ENCODE measurements at regions not wholly inside any gene's neighbourhood (a gene's known extent, or its start where the extent isn't known, plus 50 kb on each side); places are given as distances from the start of the nearest gene placed in this dataset.

- no peak overlapping the region for H3K27ac Mint-ChIP-seq
- H3K4me3 Mint-ChIP-seq = no peak overlapping the region
- intact Hi-C loops (cut with micrococcal nuclease) = no loop called here
- DNase-seq = no peak
- no peaks in the 10 kb centered on the region for H3K27me3 Mint-ChIP-seq
- no peaks in the 10 kb centered on the region for H3K4me1 Mint-ChIP-seq
- H3K9me3 Mint-ChIP-seq = no peaks in the 10 kb centered on the region
- H3K36me3 Mint-ChIP-seq (ENCODE audit: low read depth) = no peaks in the 10 kb centered on the region
These were observed 370.7 kb downstream of the GRIA2 start for GRCh38 chr4:157591245-157591644.

GRCh38 chr4:157590679-157591078, 370.2 kb downstream of the GRIA2 start:
- intact Hi-C loops (cut with micrococcal nuclease) = no loop called here
- no peak for DNase-seq
- Mint-ChIP-seq H3K27me3 (no peaks in the 10 kb centered on the region), H3K4me3 (no peak overlapping the region), H3K9me3 (no peaks in the 10 kb centered on the region), H3K36me3 (ENCODE audit: low read depth) (no peaks in the 10 kb centered on the region), H3K4me1 (no peaks in the 10 kb centered on the region), H3K27ac (no peak overlapping the region)

GRCh38 chr4:157587681-157588423, 367.3 kb downstream of the GRIA2 start:
- H3K27ac Mint-ChIP-seq = no peak overlapping the region
- DNase-seq = no peak
- no peaks in the 10 kb centered on the region for H3K27me3 Mint-ChIP-seq
- H3K4me1 Mint-ChIP-seq = no peaks in the 10 kb centered on the region
- intact Hi-C loops (cut with micrococcal nuclease) = no loop called here
- H3K9me3 Mint-ChIP-seq = no peaks in the 10 kb centered on the region
- no peak overlapping the region for H3K4me3 Mint-ChIP-seq
- no peaks in the 10 kb centered on the region for H3K36me3 Mint-ChIP-seq (ENCODE audit: low read depth)

GRCh38 chr4:157582141-157582540, 361.6 kb downstream of the GRIA2 start:
- H3K4me1 Mint-ChIP-seq = no peaks in the 10 kb centered on the region
- no peaks in the 10 kb centered on the region for H3K27me3 Mint-ChIP-seq
- no peaks in the 10 kb centered on the region for H3K36me3 Mint-ChIP-seq (ENCODE audit: low read depth)
- no peak for DNase-seq
- intact Hi-C loops (cut with micrococcal nuclease) = no loop called here
- no peaks in the 10 kb centered on the region for H3K9me3 Mint-ChIP-seq
- no peak overlapping the region for H3K4me3 Mint-ChIP-seq
- no peak overlapping the region for H3K27ac Mint-ChIP-seq

- Mint-ChIP-seq H3K27ac (no peak overlapping the region), H3K9me3 (no peaks in the 10 kb centered on the region)
These were observed 356.2 kb downstream of the GRIA2 start for GRCh38 chr4:157576671-157577217.

GRCh38 chr4:157575339-157575738, 354.8 kb downstream of the GRIA2 start:
- no peak for DNase-seq
- no peaks in the 10 kb centered on the region for H3K27me3 Mint-ChIP-seq
- no peak overlapping the region for H3K4me3 Mint-ChIP-seq
- no peaks in the 10 kb centered on the region for H3K36me3 Mint-ChIP-seq (ENCODE audit: low read depth)
- no peak overlapping the region for H3K27ac Mint-ChIP-seq
- intact Hi-C loops (cut with micrococcal nuclease) = no loop called here
- no peaks in the 10 kb centered on the region for H3K9me3 Mint-ChIP-seq
- H3K4me1 Mint-ChIP-seq = no peaks in the 10 kb centered on the region

More at GRCh38 chr4:157576671-157577217, 356.2 kb downstream of the GRIA2 start:
- no peaks in the 10 kb centered on the region for H3K27me3 Mint-ChIP-seq
- H3K4me1 Mint-ChIP-seq = no peaks in the 10 kb centered on the region
- no peak for DNase-seq
- no peak overlapping the region for H3K4me3 Mint-ChIP-seq
- intact Hi-C loops (cut with micrococcal nuclease) = no loop called here
- H3K36me3 Mint-ChIP-seq (ENCODE audit: low read depth) = no peaks in the 10 kb centered on the region

- H3K4me1 Mint-ChIP-seq = no peaks in the 10 kb centered on the region
- H3K27me3 Mint-ChIP-seq = no peaks in the 10 kb centered on the region
- H3K27ac Mint-ChIP-seq = no peak overlapping the region
- no peak for DNase-seq
- no peak overlapping the region for H3K4me3 Mint-ChIP-seq
- H3K9me3 Mint-ChIP-seq = no peaks in the 10 kb centered on the region
- H3K36me3 Mint-ChIP-seq (ENCODE audit: low read depth) = no peaks in the 10 kb centered on the region
- intact Hi-C loops (cut with micrococcal nuclease) = no loop called here
These were observed 354.1 kb downstream of the GRIA2 start for GRCh38 chr4:157574606-157575005.

- H3K27ac Mint-ChIP-seq = no peak overlapping the region
- no peaks in the 10 kb centered on the region for H3K4me1 Mint-ChIP-seq
- no peaks in the 10 kb centered on the region for H3K36me3 Mint-ChIP-seq (ENCODE audit: low read depth)
- H3K4me3 Mint-ChIP-seq = no peak overlapping the region
- no peaks in the 10 kb centered on the region for H3K27me3 Mint-ChIP-seq
- DNase-seq = no peak
- intact Hi-C loops (cut with micrococcal nuclease) = no loop called here
- no peaks in the 10 kb centered on the region for H3K9me3 Mint-ChIP-seq
These were observed 352.4 kb downstream of the GRIA2 start for GRCh38 chr4:157572951-157573350.

- no peak for DNase-seq
- intact Hi-C loops (cut with micrococcal nuclease) = no loop called here
- Mint-ChIP-seq H3K36me3 (ENCODE audit: low read depth) (no peaks in the 10 kb centered on the region), H3K27me3 (no peaks in the 10 kb centered on the region), H3K4me1 (no peaks in the 10 kb centered on the region), H3K27ac (no peak overlapping the region), H3K4me3 (no peak overlapping the region), H3K9me3 (no peaks in the 10 kb centered on the region)
These were observed 351.8 kb downstream of the GRIA2 start for GRCh38 chr4:157572284-157572683.

- intact Hi-C loops (cut with micrococcal nuclease) = no loop called here
- no peak overlapping the region for H3K4me3 Mint-ChIP-seq
These were observed 344.2 kb downstream of the GRIA2 start for GRCh38 chr4:157564771-157565170.

GRCh38 chr4:157564218-157564617, 343.7 kb downstream of the GRIA2 start:
- no peak overlapping the region for H3K27ac Mint-ChIP-seq
- no peaks in the 10 kb centered on the region for H3K27me3 Mint-ChIP-seq
- no peaks in the 10 kb centered on the region for H3K36me3 Mint-ChIP-seq (ENCODE audit: low read depth)
- DNase-seq = no peak
- intact Hi-C loops (cut with micrococcal nuclease) = no loop called here
- H3K9me3 Mint-ChIP-seq = no peaks in the 10 kb centered on the region
- H3K4me3 Mint-ChIP-seq = no peak overlapping the region
- H3K4me1 Mint-ChIP-seq = no peaks in the 10 kb centered on the region

More at GRCh38 chr4:157564771-157565170, 344.2 kb downstream of the GRIA2 start:
- Mint-ChIP-seq H3K27me3 (no peaks in the 10 kb centered on the region), H3K27ac (no peak overlapping the region), H3K9me3 (no peaks in the 10 kb centered on the region), H3K4me1 (no peaks in the 10 kb centered on the region), H3K36me3 (ENCODE audit: low read depth) (no peaks in the 10 kb centered on the region)
- DNase-seq = no peak

- H3K27ac Mint-ChIP-seq = no peak overlapping the region
- H3K9me3 Mint-ChIP-seq = no peaks in the 10 kb centered on the region
- intact Hi-C loops (cut with micrococcal nuclease) = no loop called here
- no peak overlapping the region for H3K4me3 Mint-ChIP-seq
- H3K27me3 Mint-ChIP-seq = no peaks in the 10 kb centered on the region
- H3K4me1 Mint-ChIP-seq = no peaks in the 10 kb centered on the region
- no peaks in the 10 kb centered on the region for H3K36me3 Mint-ChIP-seq (ENCODE audit: low read depth)
- DNase-seq = no peak
These were observed 337.5 kb downstream of the GRIA2 start for GRCh38 chr4:157558016-157558415.

- no peak overlapping the region for H3K27ac Mint-ChIP-seq
- no peak for DNase-seq
- H3K4me3 Mint-ChIP-seq = no peak overlapping the region
- no peaks in the 10 kb centered on the region for H3K36me3 Mint-ChIP-seq (ENCODE audit: low read depth)
- intact Hi-C loops (cut with micrococcal nuclease) = no loop called here
- H3K4me1 Mint-ChIP-seq = no peaks in the 10 kb centered on the region
- H3K9me3 Mint-ChIP-seq = peaks cover 5% of the 10 kb centered on the region
- H3K27me3 Mint-ChIP-seq = no peaks in the 10 kb centered on the region
These were observed 329.5 kb downstream of the GRIA2 start for GRCh38 chr4:157550028-157550427.

- H3K9me3 Mint-ChIP-seq = peaks cover 5% of the 10 kb centered on the region
- H3K36me3 Mint-ChIP-seq (ENCODE audit: low read depth) = no peaks in the 10 kb centered on the region
- no peak overlapping the region for H3K27ac Mint-ChIP-seq
- no peak for DNase-seq
- H3K4me1 Mint-ChIP-seq = no peaks in the 10 kb centered on the region
- H3K4me3 Mint-ChIP-seq = no peak overlapping the region
- no peaks in the 10 kb centered on the region for H3K27me3 Mint-ChIP-seq
- intact Hi-C loops (cut with micrococcal nuclease) = no loop called here
These were observed 307.4 kb downstream of the GRIA2 start for GRCh38 chr4:157527954-157528353.

GRCh38 chr4:157521906-157522305, 301.4 kb downstream of the GRIA2 start:
- intact Hi-C loops (cut with micrococcal nuclease) = no loop called here
- H3K4me3 Mint-ChIP-seq = no peak overlapping the region
- H3K9me3 Mint-ChIP-seq = no peaks in the 10 kb centered on the region
- no peaks in the 10 kb centered on the region for H3K27me3 Mint-ChIP-seq
- H3K27ac Mint-ChIP-seq = no peak overlapping the region
- H3K36me3 Mint-ChIP-seq (ENCODE audit: low read depth) = no peaks in the 10 kb centered on the region
- H3K4me1 Mint-ChIP-seq = no peaks in the 10 kb centered on the region
- no peak for DNase-seq

Measured in activated CD4-positive, alpha-beta T cell treated with anti-CD3 and anti-CD28 coated beads, Interleukin-2, amount 10 ng/mL, durations not matched to agents 24 days and 14 days (primary cell).